Nephron progenitor cell (in vitro differentiated cells): ENCODE measurements at regions not wholly inside any gene's neighbourhood (a gene's known extent, or its start where the extent isn't known, plus 50 kb on each side); places are given as distances from the start of the nearest gene placed in this dataset.

Source experiments
- DNase-seq: peaks from one replicate; pipeline ENCODE4 v3.0.0; 2021
- H3K27ac Mint-ChIP-seq: 2 replicates; pipeline ENCODE4 v1.8.0; 2021; ENCODE audit warnings: mild to moderate bottlenecking, moderate library complexity, mixed read lengths
- H3K27me3 Mint-ChIP-seq: 2 replicates; pipeline ENCODE4 v1.8.0; 2021; ENCODE audit warnings: mild to moderate bottlenecking, low read depth, mixed read lengths; ENCODE audit not compliant: poor library complexity
- H3K36me3 Mint-ChIP-seq: 2 replicates; pipeline ENCODE4 v1.8.0; 2021; ENCODE audit warnings: low read depth, mixed read lengths
- H3K4me1 Mint-ChIP-seq: 2 replicates; pipeline ENCODE4 v1.8.0; 2021; ENCODE audit warnings: mixed read lengths
- H3K4me3 Mint-ChIP-seq: 2 replicates; pipeline ENCODE4 v1.8.0; 2021; ENCODE audit warnings: mild to moderate bottlenecking, moderate library complexity, mixed read lengths
- H3K9me3 Mint-ChIP-seq: 2 replicates; pipeline ENCODE4 v1.8.0; 2021; ENCODE audit warnings: mild to moderate bottlenecking, moderate library complexity, mixed read lengths
- CTCF ChIP-seq: fragments of 200-600 bp; sonication (generic); IDR thresholded peaks from 2 replicates; pipeline ENCODE4 v1.5.0; 2021; ENCODE audit warnings: antibody characterized with exemption

GRCh38 chr14:22434030-22434429, 155.0 kb downstream of the DAD1 start:
- no peak overlapping the region for H3K27ac Mint-ChIP-seq
- H3K4me1 Mint-ChIP-seq = no peaks in the 10 kb centered on the region
- no peaks in the 10 kb centered on the region for H3K36me3 Mint-ChIP-seq
- TF ChIP-seq CTCF = no peak
- DNase-seq = no peak
- peaks cover 7% of the 10 kb centered on the region for H3K27me3 Mint-ChIP-seq
- H3K4me3 Mint-ChIP-seq = no peak overlapping the region
- no peaks in the 10 kb centered on the region for H3K9me3 Mint-ChIP-seq

GRCh38 chr14:22433069-22433468, 156.0 kb downstream of the DAD1 start:
- no peak overlapping the region for H3K4me3 Mint-ChIP-seq
- H3K36me3 Mint-ChIP-seq = no peaks in the 10 kb centered on the region
- no peak for DNase-seq
- H3K27ac Mint-ChIP-seq = no peak overlapping the region
- TF ChIP-seq CTCF = no peak
- H3K4me1 Mint-ChIP-seq = peaks cover under 1% of the 10 kb centered on the region
- peaks cover 7% of the 10 kb centered on the region for H3K27me3 Mint-ChIP-seq
- no peaks in the 10 kb centered on the region for H3K9me3 Mint-ChIP-seq

GRCh38 chr14:22432348-22432976, 156.6 kb downstream of the DAD1 start:
- no peak for TF ChIP-seq CTCF
- Mint-ChIP-seq H3K4me3 (no peak overlapping the region), H3K27me3 (peaks cover 7% of the 10 kb centered on the region), H3K27ac (no peak overlapping the region), H3K9me3 (no peaks in the 10 kb centered on the region), H3K36me3 (no peaks in the 10 kb centered on the region), H3K4me1 (peaks cover 5% of the 10 kb centered on the region)
- DNase-seq = no peak

- Mint-ChIP-seq H3K36me3 (no peaks in the 10 kb centered on the region), H3K9me3 (no peaks in the 10 kb centered on the region), H3K27ac (no peak overlapping the region), H3K4me3 (no peak overlapping the region), H3K4me1 (peaks cover 10% of the 10 kb centered on the region), H3K27me3 (peaks cover 10% of the 10 kb centered on the region)
- no peak for DNase-seq
- no peak for TF ChIP-seq CTCF
These were observed 159.3 kb downstream of the DAD1 start for GRCh38 chr14:22429546-22430294.

- no peak for DNase-seq
- no peak overlapping the region for H3K4me3 Mint-ChIP-seq
- TF ChIP-seq CTCF = no peak
- H3K9me3 Mint-ChIP-seq = no peaks in the 10 kb centered on the region
- H3K27ac Mint-ChIP-seq = no peak overlapping the region
- peaks cover 10% of the 10 kb centered on the region for H3K27me3 Mint-ChIP-seq
- H3K4me1 Mint-ChIP-seq = peaks cover 10% of the 10 kb centered on the region
- H3K36me3 Mint-ChIP-seq = no peaks in the 10 kb centered on the region
These were observed 160.2 kb downstream of the DAD1 start for GRCh38 chr14:22428700-22429291.
